NCI-H1092 treated with DMSO at 0.1 percent for 48 hours (cell line): ENCODE measurements at regions not wholly inside any gene's neighbourhood (a gene's known extent, or its start where the extent isn't known, plus 50 kb on each side); places are given as distances from the start of the nearest gene placed in this dataset.
"Not testable (repeated sequence)": the region's sequence is repeated elsewhere in the genome, so short reads cannot be mapped to it uniquely, and the experiment has no call there.

Experiments
- DNase-seq: peaks from one replicate; lab custom pipeline; 2025; lab: John Stamatoyannopoulos, UW

DNA sequence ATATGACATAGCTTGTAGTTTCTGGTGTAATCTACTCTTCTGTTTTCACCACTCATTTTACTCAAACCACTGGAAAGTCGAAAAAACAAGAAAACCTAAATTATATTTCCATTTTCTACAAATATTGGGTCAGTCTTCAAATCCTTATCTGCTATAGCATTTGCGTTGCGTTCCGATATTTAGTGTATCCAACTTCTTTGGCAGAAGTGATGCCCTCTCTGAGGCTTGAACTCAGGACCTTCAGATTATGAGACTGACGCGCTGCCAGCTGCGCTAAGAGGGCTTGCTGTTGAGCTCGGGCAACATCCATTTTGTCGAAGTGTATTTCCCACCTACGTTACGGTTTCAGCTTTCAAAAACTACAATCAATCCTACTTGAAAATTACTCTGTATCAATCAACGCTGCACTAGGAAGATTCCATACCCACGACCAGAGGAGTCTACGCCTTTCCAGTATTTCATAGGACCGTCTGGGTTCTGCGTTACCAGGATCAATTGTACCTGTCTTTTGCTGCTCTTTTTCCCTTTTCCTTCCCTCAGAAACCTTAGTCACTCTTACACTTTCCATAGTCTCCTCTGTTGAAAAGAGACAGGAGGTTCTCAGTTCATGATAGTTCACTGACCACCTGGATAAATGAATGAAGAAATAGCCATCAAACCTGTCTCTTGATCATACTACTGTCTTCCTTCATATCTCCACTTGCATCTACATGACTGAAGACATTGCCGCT is 140.5 kb upstream of the ZNF322 start:
- not testable (repeated sequence) for DNase-seq

DNA sequence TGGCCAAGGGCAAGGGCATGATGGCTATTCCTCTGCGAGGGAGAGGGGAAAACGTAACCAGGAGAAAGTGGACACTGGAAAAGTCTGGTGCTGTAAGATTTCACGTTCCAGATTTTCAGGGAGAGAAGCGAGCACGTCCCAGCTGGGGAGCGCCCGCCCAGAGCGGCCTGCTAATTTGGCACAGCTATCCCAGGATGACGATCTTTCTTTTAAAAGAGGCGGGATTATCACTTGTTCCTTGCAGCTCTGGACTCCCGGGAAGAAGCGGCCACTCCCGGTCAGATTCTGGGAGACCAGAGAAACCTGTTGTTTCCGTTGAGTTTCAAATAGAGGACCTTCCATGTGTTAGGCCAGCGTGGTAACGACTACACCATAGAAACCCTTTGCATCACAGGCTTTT is 144.2 kb upstream of the ZNF322 start:
- not testable (repeated sequence) for DNase-seq

DNA sequence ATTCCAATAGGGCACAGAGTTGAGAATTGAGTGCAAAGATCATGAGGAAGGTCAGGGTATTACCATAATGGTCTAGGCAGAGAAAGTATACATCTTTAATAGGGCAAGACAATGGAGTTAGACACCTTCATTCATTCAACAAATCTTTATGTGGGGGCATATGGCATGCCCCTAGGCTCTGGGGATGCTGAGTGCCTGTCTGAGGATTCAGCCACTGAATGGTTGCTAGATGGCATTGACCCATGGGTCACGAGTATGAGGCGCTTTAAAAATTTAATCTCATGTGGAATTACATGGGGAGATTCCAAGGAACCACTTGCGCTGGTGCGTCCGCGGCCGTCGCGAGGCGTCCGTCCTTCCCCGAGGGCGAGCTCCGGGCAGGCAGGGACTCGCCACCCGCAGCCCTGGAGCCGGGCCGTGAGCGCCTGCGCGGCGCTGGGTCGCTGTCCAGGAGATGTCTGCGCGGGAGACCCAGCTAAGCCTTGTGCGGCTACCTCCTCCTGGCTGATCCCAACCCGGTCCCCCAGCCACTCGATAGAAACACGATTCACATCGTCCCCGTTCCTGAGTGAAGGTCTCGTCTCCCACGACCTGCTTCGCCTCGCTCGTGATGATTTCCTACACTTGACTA is 152.1 kb upstream of the ZNF322 start:
- not testable (repeated sequence) for DNase-seq

DNA sequence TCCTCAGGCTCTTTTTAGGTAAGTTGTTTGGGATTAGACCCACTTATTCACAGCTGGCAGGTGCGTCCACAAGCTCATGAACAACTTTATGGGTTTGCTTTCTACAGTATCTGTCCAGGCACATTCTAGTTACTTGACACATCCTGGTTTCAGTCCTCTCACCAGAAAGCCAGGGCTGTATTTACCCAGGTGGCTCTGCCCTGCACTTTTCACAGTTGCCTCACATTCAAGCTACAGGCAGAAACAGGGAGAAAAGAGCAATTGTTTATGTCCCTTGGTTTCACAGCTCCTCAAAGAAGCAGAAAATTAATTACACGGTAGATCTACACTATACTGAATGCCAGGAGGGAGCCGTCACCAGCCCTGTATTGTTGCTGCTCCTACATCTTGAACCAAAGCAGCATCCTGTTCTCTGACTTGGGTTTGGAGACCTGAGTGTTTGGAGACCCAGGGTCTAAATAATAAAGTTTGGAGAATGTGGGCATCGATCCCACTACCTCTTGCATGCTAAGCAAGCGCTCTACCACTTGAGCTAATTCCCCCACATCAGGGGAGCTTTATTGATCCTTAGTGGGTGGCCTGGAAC is 159.2 kb upstream of the ZNF322 start:
- not testable (repeated sequence) for DNase-seq

DNA sequence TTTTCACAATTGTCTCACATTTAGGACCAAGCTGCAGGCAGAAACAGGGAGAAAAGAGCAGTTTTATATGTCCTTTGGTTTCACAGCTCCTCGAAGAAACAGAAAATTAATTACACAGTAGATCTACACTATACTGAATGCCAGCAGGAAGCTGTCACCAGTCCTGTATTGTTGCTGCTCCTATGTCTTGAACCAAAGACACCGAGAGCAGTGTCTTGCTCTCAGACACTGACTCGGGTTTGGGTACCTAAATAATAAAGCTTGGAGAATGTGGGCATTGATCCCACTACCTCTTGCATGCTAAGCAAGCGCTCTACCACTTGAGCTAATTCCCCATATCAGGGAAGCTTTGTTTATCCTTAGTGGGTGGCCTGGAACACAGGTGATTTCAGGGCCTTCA is 168.4 kb upstream of the ZNF322 start:
- DNase-seq = not testable (repeated sequence)

DNA sequence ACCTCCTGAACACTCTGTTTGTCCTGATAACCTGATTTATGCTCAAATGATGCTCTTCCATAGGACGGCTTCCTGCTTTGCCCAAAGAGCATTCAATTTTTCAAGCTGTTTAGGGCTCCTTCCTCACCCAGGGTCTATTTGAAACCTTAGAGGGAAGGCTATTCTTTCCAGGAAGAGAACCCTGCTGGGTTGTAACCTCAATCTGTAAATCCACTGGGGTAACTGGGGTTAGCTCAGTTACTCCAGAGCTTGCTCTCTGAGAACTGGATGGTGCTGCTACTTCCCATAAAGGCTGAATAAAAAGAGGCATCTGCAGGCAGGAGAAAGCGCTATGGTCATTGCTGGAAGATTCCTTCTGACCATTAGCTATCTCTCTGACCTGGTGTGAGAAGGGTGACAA is 169.9 kb upstream of the ZNF322 start:
- DNase-seq = not testable (repeated sequence)

DNA sequence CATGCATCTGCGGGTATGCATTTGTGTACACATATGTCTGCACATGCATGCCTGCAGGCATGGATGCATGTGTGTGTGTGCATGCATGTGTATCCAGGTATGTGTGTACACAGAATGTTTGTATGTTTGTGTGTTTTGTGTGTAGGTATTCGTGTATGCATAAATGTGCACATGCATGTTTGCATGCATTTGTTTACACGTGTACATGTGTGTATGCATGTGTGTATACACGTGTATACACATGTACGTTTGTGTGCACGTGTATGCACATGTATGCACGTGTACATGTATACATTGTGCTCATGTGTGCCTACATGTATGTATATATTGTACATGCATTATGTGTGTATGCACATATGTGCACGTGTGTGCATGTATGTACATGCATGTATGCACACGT is 171.4 kb upstream of the ZNF322 start:
- DNase-seq = not testable (repeated sequence)

DNA sequence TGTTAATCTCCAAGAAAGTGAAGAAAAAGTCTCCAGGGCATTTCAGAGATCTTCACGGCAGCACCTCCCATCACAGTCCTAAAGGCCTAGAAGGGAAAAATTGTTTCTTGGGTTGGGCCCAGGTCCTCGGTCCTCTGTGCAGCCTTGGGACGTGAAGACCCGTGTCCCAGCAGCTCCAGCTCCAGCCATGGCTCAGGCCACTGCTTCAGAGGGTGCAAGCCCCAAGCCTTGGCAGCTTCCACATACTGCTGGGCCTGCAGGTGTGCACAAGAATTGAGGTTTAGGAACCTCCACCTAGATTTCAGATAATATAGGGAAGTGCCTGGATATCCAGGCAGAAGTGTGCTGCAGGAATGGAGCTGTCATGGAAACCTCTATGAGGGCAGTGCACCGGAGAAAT is 176.2 kb upstream of the ZNF322 start:
- DNase-seq = not testable (repeated sequence)

DNA sequence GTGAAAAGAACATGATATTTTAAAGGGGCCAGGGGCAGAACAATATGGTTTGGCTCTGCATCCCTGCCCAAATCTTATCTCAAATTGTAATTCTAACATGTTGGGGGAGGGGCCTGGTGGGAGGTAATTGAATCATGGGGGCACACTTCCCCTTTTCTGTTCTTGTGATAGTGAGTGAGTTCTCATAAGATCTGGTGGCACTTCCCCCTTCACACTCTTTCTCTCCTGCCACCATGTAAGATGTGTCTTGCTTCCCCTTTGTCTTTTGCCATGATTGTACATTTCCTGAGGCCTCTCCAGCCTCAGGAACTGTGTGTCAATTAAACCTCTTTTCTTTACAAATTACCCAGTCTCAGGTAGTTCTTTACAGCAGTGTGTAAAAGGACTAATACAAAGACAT is 177.1 kb upstream of the ZNF322 start:
- not testable (repeated sequence) for DNase-seq

DNA sequence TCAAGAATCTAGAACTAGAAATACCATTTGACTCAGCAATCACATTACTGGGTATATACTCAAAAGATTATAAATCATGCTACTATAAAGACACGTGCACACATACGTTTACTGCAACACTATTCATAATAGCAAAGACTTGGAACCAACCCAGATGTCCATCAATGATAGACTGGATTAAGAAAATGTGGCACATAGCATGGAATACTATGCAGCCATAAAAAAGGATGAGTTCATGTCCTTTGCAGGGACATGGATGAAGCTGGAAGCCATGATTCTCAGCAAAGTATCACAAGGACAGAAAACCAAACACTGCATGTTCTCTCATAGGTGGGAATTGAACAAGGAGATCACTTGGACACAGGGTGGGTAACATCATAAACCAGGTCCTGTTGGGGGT is 185.3 kb upstream of the ZNF322 start:
- not testable (repeated sequence) for DNase-seq

DNA sequence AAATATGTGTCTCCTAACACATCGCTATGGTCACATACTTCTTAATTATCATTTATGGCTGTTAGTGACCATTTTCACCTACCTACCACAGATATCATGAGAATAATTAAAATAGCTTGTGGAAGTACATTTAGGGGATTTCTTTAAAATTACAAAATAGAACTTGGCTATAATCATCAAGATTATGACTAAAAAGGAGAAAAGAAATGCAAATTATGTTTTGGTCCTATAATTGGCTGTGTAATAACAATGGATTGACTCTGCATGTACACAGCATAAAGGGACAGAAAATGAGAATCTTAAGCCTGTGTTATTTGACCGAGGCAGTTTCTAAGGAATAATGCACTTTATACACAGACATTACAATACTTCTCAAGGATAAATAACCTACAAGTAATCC is 197.7 kb upstream of the ZNF322 start:
- DNase-seq = not testable (repeated sequence)

DNA sequence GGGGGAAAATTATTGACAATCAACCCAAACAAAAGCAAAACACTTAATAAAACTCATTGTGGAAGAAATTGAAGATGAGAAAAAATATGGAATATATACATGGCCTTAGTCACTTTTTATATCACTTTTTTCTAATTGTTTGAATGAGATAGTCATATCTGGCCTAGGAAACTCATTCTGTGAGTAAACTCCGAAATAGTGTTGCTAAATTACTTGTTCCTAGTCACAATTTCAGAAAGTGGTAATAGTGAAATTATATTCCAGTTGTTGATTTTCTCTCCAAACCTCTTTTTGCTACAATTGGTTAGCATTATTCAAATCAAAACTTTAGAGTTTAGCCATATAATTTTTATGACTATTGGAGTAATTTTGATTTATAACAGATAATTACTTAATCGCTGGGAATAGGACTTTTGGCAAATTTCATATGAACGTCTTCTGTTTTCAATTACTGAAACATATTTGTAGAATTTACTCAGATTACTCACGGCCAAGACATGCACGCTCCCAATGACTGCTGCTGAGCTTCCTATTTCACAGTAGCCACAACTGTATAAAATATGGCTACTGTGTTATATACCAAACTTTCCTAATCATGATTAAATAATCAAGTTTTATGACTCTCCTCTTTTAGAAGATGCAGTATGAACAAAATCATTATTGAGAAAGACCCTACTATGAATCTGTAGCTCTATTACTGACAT is 199.7 kb upstream of the ZNF322 start:
- DNase-seq = not testable (repeated sequence)

DNA sequence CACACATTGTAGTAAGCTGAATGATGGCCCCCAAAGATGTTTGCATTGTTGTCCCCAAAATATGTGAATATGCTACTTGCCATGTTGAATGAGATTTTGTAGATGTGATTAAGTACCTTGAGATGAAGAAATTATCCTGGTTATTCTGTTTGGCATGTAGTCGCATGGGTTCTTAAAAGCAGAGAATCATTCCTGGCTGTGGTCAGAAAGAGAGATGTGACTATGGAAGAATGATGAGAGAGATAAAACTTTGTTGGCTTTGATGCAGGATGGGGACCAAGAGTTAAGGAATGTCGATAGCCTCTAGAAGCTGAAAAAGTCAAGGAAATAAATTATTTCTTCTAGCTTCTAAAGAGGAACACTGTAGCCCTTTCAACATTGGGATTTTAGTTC is 200.2 kb upstream of the ZNF322 start:
- not testable (repeated sequence) for DNase-seq

DNA sequence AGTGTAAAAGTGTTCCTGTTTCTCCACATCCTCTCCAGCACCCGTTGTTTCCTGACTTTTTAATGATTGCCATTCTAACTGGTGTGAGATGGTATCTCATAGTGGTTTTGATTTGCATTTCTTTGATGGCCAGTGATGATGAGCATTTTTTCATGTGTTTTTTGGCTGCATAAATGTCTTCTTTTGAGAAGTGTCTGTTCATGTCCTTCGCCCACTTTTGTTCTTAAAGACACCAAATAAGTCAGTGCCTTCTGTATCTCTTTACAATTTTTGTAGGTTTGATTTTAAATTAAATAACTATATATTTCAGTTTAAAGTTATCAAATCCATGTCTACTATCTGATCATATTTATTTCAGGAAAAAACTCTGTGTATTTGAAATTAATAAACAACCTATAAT is 202.4 kb upstream of the ZNF322 start:
- DNase-seq = not testable (repeated sequence)

DNA sequence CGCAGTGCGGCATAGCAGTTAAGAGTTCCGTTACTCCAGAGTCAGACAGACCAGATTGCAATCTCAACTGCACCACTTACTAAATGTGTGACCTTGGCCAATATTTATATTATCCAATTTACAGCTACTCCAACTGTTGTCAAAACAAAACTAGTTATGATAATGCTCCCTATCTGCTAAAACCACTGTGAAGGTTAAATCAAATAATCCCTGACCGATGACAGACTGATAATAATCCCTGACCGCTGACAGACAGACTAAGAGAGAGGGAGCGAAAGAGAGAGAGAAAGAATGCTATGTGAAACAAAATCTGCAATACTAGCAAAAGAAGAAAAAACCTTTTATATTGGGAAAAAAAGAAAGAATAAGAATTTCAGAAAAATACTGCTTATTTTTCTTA is 204.1 kb upstream of the ZNF322 start:
- not testable (repeated sequence) for DNase-seq

DNA sequence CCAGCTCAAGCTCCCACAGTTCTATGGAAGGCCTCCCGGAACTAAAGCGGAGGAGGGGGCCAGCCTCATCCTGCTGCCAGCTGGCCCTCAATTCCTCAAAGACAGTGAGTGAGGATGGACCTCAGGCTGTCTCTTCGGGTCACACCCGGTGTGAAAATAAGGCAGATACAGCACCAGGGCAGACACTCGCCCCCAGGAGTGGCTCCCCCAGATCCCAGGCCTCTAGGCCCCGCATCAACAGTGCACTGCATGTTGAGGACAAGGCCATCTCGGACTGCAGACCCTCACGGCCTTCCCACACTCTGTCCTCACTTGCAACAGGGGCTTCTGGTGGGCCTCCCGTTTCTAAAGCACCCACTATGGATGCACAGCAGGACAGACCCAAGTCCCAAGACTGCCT is 239.2 kb upstream of the ZNF322 start:
- DNase-seq = not testable (repeated sequence)

DNA sequence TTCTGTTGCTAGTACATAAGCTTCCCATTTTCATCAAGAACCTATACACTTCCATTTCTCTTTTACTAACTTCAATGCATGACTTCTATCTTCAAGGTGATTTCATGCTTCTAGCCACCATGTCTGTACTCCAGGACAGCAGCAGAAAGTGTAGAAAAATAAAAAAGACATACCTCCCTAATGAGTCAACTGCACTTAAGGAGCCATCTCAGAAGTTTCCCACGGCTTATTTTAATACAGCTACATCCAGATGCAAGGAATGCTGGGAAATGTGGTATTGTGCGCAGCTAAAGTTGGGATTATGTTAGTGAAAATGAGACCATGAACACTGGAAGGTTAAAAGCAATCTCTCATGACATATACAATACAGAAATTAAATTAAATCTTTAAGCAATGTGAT is 264.7 kb upstream of the ZNF322 start:
- DNase-seq = not testable (repeated sequence)

DNA sequence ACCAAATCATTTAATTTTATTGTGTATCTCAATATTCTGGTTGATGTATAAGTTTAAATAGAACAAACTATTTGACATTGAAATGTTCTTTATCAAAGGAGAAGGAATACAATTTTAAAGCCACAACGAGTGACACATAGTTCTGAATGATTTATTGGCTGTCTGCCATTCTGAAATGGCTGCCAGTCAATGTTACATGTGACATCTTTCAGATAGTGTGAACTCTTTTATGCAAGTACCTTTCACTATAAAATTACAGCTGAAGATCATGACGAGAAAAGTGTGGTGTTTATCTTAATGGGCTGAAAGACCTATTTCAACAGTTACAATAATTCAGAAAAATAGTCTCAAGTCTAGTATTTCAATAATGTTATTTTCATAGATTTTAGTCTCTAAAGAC is 268.6 kb upstream of the ZNF322 start:
- DNase-seq = not testable (repeated sequence)

DNA sequence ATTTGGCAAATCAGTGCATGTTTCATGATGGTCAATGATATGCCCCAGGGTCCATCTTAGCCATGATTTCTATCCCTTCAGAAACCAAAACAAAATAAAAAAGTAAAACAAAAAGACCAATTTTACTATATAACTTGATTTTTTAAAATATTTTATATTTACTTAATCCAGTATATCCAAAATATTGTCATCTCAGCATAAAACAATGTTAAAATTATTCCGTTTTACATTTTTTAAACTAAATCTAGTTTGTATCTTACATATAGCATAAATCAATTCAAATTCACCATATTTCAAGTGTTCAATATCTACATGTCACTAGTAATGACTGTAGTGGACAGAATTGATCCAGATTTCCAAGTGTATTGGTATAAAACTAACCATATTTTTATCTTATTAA is 277.7 kb upstream of the ZNF322 start:
- not testable (repeated sequence) for DNase-seq

DNA sequence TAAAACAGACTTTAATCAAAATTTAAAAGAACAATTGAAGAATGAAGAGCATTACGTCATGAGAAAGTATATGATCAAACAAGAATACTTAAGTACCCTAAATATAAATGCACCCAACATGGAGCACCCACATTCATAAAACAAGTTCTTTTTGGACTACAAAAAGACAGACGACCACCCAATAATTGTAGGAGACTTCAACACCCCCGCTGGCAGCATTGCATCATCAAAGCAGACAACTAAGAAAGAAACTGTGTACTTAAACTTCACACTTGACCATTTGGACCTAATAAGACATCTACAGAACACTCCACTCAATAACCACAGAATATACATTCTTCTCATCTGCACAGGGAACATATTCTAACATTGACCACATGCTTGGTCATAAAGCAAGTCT is 291.7 kb upstream of the ZNF322 start:
- not testable (repeated sequence) for DNase-seq

DNA sequence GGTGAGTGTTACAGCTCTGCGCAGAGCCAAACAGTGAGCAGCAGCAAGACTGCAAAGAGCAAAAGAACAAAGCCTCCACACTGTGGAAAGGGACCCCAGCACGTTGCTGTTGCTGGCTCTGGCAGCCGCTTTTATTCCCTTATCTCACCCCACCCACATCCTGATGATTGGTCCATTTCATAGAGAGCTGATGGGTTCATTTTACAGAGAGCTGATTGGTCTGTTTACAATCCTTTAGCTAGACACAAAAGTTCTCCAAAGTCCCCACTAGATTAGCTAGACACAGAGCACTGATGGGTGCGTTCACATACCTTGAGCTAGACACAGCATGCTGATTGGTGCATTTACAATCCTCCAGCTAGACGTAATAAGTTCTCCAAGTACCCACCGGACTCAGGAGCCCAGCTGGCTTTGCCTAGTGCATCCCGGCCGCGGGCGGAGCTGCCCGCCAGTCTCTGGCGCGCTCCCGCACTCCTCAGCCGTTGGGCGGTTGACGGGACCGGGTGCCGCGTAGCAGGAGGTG is 291.4 kb upstream of the PRSS16 start:
- DNase-seq = peak; percentile 77

DNA sequence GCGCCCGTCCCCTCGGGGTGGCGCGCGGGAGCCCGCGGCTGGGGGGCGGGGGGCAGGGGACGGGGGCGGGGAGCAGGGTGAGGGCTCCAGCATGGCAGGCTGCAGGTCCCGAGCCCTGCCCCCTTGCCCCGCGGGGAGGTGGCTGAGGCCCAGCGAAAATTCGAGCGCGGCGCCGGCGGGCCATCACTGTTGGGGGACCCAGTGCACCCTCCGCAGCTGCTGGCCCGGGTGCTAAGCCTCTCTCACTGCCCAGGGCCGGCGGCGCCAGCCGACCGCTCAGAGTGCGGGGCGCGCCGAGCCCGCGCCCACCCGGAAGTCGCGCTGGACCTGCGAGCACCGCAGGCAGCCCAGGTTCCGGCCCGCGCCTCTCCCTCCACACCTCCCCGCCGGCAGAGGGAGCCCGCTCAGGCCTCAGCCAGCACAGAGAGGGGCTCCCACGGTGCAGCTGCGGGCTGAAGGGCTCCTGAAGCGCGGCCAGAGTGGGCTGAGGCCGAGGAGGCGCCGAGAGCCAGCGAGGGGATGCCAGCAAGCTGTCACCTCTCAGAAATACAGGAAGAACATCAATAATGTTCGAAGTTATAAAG is 290.8 kb upstream of the PRSS16 start:
- peak; percentile 54 for DNase-seq
